Ovary (tissue), 3 donors: ENCODE measurements at regions not wholly inside any gene's neighbourhood (a gene's known extent, or its start where the extent isn't known, plus 50 kb on each side); places are given as distances from the start of the nearest gene placed in this dataset.

ENCODE experiments used
- CTCF ChIP-seq, 3 donors: fragments of 450-650 bp in 2 of 3; fragments of 200-600 bp in 1 of 3; IDR thresholded peaks; one replicate each; pipeline versions ENCODE4 v1.5.1 to v1.8.0; 2016 to 2022; ENCODE audit warnings: antibody characterized with exemption in 3 of 3, mild to moderate bottlenecking in 1 of 3
- EP300 ChIP-seq: sonication (generic); formaldehyde crosslinking; IDR thresholded peaks from one replicate; pipeline ENCODE4 v1.6.1; 2017; ENCODE audit warnings: antibody characterized with exemption
- POLR2A ChIP-seq: fragments of 450-650 bp; IDR thresholded peaks from one replicate; pipeline ENCODE4 v1.6.1; 2017; ENCODE audit warnings: antibody characterized with exemption, mild to moderate bottlenecking, moderate library complexity
- donor health status: DM: no; HTN: no; CAD: no.

DNA sequence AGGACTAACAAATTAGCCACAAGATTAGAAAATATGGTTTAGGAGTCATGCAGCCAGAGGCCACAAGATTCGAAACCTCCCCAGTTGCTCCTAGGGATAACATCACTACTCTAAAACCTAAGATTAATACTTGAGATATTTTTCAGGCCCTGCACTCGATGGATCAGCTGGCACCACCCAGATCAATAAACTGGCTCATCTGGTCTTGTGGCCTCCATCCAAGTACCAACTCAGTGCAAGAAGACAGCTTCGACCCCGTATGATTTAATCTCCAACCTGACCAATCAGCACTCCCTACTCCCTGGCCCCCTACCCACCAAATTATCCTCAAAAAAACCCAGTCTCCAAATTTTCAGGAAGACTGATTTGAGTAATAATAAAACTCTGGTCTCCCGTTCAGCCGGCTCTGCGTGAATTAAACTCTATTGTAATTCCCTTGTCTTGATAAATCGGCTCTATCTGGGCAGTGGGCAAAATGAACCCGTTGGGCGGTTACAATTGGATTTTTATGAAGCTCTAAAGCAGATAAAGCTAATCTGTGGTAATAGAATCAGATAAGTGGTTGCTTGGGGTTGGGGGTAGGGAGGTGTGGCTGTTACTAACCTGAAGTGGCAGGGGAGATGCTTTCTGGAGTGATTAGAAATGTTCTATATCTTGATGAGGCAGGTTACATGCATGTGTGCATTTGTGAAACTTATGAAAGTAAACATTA lies 91.8 kb upstream of the ATXN3L start:
- TF ChIP-seq CTCF (IDR thresholded peaks at IDR 0.05) (no peak), POLR2A (no peak), EP300 (no peak)
